Endothelial cell of umbilical vein (primary cell): ENCODE measurements at regions not wholly inside any gene's neighbourhood (a gene's known extent, or its start where the extent isn't known, plus 50 kb on each side); places are given as distances from the start of the nearest gene placed in this dataset.

Source experiments
- BruUV-seq: library from RNA; stranded (reverse); fragments of 400-500 nt; replicated peaks from 2 replicates; lab custom pipeline; 2021; lab: Mats Ljungman, UMichigan
- CTCF ChIA-PET: fragments of 300-600, 350-600 bp; sonication (Branson Sonifier 250); formaldehyde crosslinking; loops from one replicate; lab custom pipeline; 2021; ENCODE audit warnings: antibody characterized with exemption, inconsistent platforms; lab: Charles Lee
- POLR2A ChIA-PET: fragments of 300-600, 350-600 bp; sonication (Branson Sonifier 250); formaldehyde crosslinking; loops from one replicate; lab custom pipeline; 2021; ENCODE audit warnings: antibody characterized with exemption, inconsistent platforms; lab: Charles Lee
- DNase-seq: peaks from one replicate; pipeline ENCODE4 v3.0.0-alpha.2; 2011; ENCODE audit warnings: low read depth, low spot score
- FAIRE-seq: peaks from 2 replicates; lab custom pipeline; 2011; peaks lifted over from hg19 to GRCh38; lab: Jason Lieb, UNC
- H2AFZ ChIP-seq: 2 replicates; pipeline ENCODE4 v1.6.0; 2012; ENCODE audit warnings: low read depth, low read length, control low read depth, inconsistent platforms
- H3K27ac ChIP-seq: 2 replicates; pipeline ENCODE4 v1.5.1; 2011; ENCODE audit warnings: low read depth, mild to moderate bottlenecking, control low read depth, low read length, moderate library complexity; ENCODE audit not compliant: insufficient read depth
- H3K27me3 ChIP-seq, 2 experiments: 2 replicates each; pipeline versions ENCODE4 v1.6.0 to v1.6.1; 2011; ENCODE audit warnings: low read length in 2 of 2, mixed read lengths in 1 of 2; ENCODE audit not compliant: control insufficient read depth in 2 of 2, insufficient read depth in 2 of 2
- H3K36me3 ChIP-seq, 2 experiments: 2 replicates in 1 of 2; 3 replicates in 1 of 2; pipeline ENCODE4 v1.5.1; 2011; ENCODE audit warnings: low read length in 2 of 2, mild to moderate bottlenecking in 1 of 2, moderate library complexity in 1 of 2; ENCODE audit not compliant: control insufficient read depth in 2 of 2, insufficient read depth in 2 of 2; ENCODE audit errors: extremely low read depth in 1 of 2
- H3K4me1 ChIP-seq: 3 replicates; pipeline ENCODE4 v1.5.1; 2011; ENCODE audit warnings: mild to moderate bottlenecking, low read length; ENCODE audit not compliant: control insufficient read depth, insufficient read depth; ENCODE audit errors: extremely low read depth
- H3K4me2 ChIP-seq: 2 replicates; pipeline ENCODE4 v1.6.1; 2011; ENCODE audit warnings: low read length, control low read depth, mixed read lengths; ENCODE audit not compliant: insufficient read depth
- H3K4me3 ChIP-seq, 3 experiments: fragments of 200-600 bp in 1 of 3; sonication (generic), shearing (Covaris generic) in 1 of 3; replicated peaks in 1 of 3; 2 replicates each; pipeline ENCODE4 v1.5.1; 2011 to 2016; ENCODE audit warnings: control low read depth in 3 of 3, low read length in 3 of 3, mild to moderate bottlenecking in 2 of 3, inconsistent platforms in 1 of 3, low read depth in 1 of 3, moderate library complexity in 1 of 3; ENCODE audit not compliant: insufficient read depth in 1 of 3
- H3K79me2 ChIP-seq: 2 replicates; pipeline ENCODE4 v1.6.0; 2012; ENCODE audit warnings: low read length, inconsistent platforms; ENCODE audit not compliant: control insufficient read depth, insufficient read depth
- H3K9ac ChIP-seq: replicated peaks from 2 replicates; pipeline ENCODE3; 2011; ENCODE audit warnings: low read length, control low read depth; ENCODE audit not compliant: insufficient read depth; ENCODE audit errors: extremely low read depth
- H3K9me1 ChIP-seq: replicated peaks from 3 replicates; pipeline ENCODE4 v1.6.0; 2011; ENCODE audit warnings: mild to moderate bottlenecking, low read length; ENCODE audit not compliant: control insufficient read depth, insufficient read depth; ENCODE audit errors: extremely low read depth
- H3K9me3 ChIP-seq: replicated peaks from 2 replicates; pipeline ENCODE4 v1.5.1; 2012; ENCODE audit warnings: low read length, inconsistent platforms; ENCODE audit not compliant: control insufficient read depth, insufficient read depth
- H4K20me1 ChIP-seq: replicated peaks from 2 replicates; pipeline ENCODE3; 2011; ENCODE audit warnings: mild to moderate bottlenecking, low read length; ENCODE audit not compliant: control insufficient read depth, insufficient read depth; ENCODE audit errors: extremely low read depth
- CTCF ChIP-seq, 2 donors: IDR thresholded peaks; 1 replicate in 1 of 2; 2 replicates in 1 of 2; pipeline ENCODE4 v1.5.1; 2011; ENCODE audit warnings: low read length in 2 of 2, mild to moderate bottlenecking in 2 of 2, moderate library complexity in 2 of 2, control low read depth in 1 of 2, inconsistent platforms in 1 of 2, low read depth in 1 of 2; ENCODE audit not compliant: insufficient read depth in 1 of 2; ENCODE audit errors: extremely low read depth in 1 of 2
- EZH2 ChIP-seq: IDR thresholded peaks from 2 replicates; pipeline ENCODE4 v1.6.1; 2012; ENCODE audit warnings: borderline replicate concordance, low read depth, mild to moderate bottlenecking, moderate library complexity, low read length, inconsistent platforms; ENCODE audit not compliant: severe bottlenecking
- FOS ChIP-seq: IDR thresholded peaks from 2 replicates; pipeline ENCODE4 v1.6.1; 2011; ENCODE audit warnings: mild to moderate bottlenecking, low read length, moderate library complexity, borderline replicate concordance; ENCODE audit not compliant: insufficient read depth
- MAX ChIP-seq: IDR thresholded peaks from 2 replicates; pipeline ENCODE4 v1.6.1; 2011; ENCODE audit not compliant: insufficient read depth, insufficient read length
- MYC ChIP-seq: IDR thresholded peaks from one replicate; pipeline ENCODE4 v1.6.1; 2011; ENCODE audit warnings: mild to moderate bottlenecking, low read depth, low read length
- POLR2A ChIP-seq: IDR thresholded peaks from 2 replicates; pipeline ENCODE4 v1.6.1; 2012; ENCODE audit warnings: low read depth, mild to moderate bottlenecking, control low read depth, low read length
- POLR2AphosphoS5 ChIP-seq: IDR thresholded peaks from 2 replicates; pipeline ENCODE4 v1.6.1; 2012; ENCODE audit warnings: low read depth, mild to moderate bottlenecking, control low read depth, low read length, moderate library complexity; ENCODE audit not compliant: insufficient read depth
- dilution Hi-C: fragments of 300-500 bp; cut with MboI; formaldehyde crosslinking; loops from one replicate; pipeline ENCODE4 v1.15.0; 2019; ENCODE audit warnings: low sequenced_read_pairs; ENCODE audit not compliant: extremely low pct_ligation_motif_present
- intact Hi-C: fragments of 100-400 bp; cut with micrococcal nuclease; formaldehyde crosslinking; loops from one replicate; pipeline ENCODE4 v1.10.0; 2022

- intact Hi-C loops, result no loop called here
- no peak overlapping the region for H3K9ac ChIP-seq
- H3K4me1 ChIP-seq, result no peaks in the 10 kb centered on the region
- CTCF ChIA-PET, result interaction anchor here (1.2 kb wide), 1 partner anchor 168 kb away, joined by 5 read pairs; no protein-coding TSS in a partner anchor
- H3K9me3 ChIP-seq, result no peaks in the 10 kb centered on the region
- H4K20me1 ChIP-seq, result no peaks in the 10 kb centered on the region
- H3K27me3 ChIP-seq, result no peaks in the 10 kb centered on the region
- POLR2A ChIA-PET, result no interaction called here
- dilution Hi-C loops, result no loop called here
- no peak overlapping the region for H3K27ac ChIP-seq
- H3K36me3 ChIP-seq, result no peaks in the 10 kb centered on the region
- H3K4me2 ChIP-seq, result no peak overlapping the region
- H3K9me1 ChIP-seq, result no peaks in the 10 kb centered on the region
- H3K79me2 ChIP-seq, result no peaks in the 10 kb centered on the region
- no peak overlapping the region for H3K4me3 ChIP-seq
- no TSS peak for BruUV-seq
- no peak for TF ChIP-seq CTCF (IDR thresholded peaks at IDR 0.05; ENCODE audit: extremely low read depth in 1 of 2, insufficient read depth in 1 of 2, low read depth in 1 of 2, low read length in 2 of 2)
- no peak for TF ChIP-seq POLR2AphosphoS5
- no peak for TF ChIP-seq FOS
- no peak for TF ChIP-seq POLR2A
- no peak for TF ChIP-seq EZH2
- no peak for TF ChIP-seq MYC
- no peak for TF ChIP-seq MAX
- DNase-seq (no peak), FAIRE-seq (no peak)
- no peak overlapping the region for H2AFZ ChIP-seq
Observed at GRCh38 chr3:157700405-157700804, 197.2 kb upstream of the VEPH1 start.
